ENCODE measurements at regions not wholly inside any gene's neighbourhood (a gene's known extent, or its start where the extent isn't known, plus 50 kb on each side); places are given as distances from the start of the nearest gene placed in this dataset.

GRCh38 chr16:88312732-88313131, 70.0 kb upstream of the ZNF469 start:
- Histone ChIP-seq H3K79me2 (ENCODE audit: control insufficient read depth in 1 of 2, insufficient read depth in 2 of 2, low read length in 2 of 2) (no peaks in the 10 kb centered on the region), H4K8ac (ENCODE audit: extremely low read depth, insufficient read depth, low read length) (no peak overlapping the region), H2BK5ac (ENCODE audit: low read depth, low read length) (no peak overlapping the region), H3K27me3 (replicated peaks in 1 of 4; ENCODE audit: control insufficient read depth in 3 of 4, extremely low read depth in 1 of 4, insufficient read depth in 3 of 4, low read length in 3 of 4) (no peaks in the 10 kb centered on the region; a peak in 1 of 7 replicates), H2AFZ (ENCODE audit: low read length) (no peak overlapping the region), H2BK12ac (ENCODE audit: low read depth, low read length) (no peak overlapping the region), H3K27ac (ENCODE audit: low read depth, low read length) (no peak overlapping the region), H2BK120ac (replicated peaks; ENCODE audit: low read depth, low read length) (no peak overlapping the region), H3K4me1 (replicated peaks in 1 of 4; ENCODE audit: control insufficient read depth in 3 of 4, insufficient read depth in 4 of 4, low read length in 3 of 4) (no peaks in the 10 kb centered on the region; a peak in 1 of 7 replicates), H2BK15ac (ENCODE audit: low read length) (no peak overlapping the region), H3K79me1 (ENCODE audit: low read depth, low read length) (no peaks in the 10 kb centered on the region), H4K20me1 (replicated peaks in 1 of 2; ENCODE audit: control insufficient read depth in 1 of 2, insufficient read depth in 2 of 2, low read length in 2 of 2) (no peaks in the 10 kb centered on the region), H3K14ac (ENCODE audit: insufficient read length) (no peak overlapping the region), H3K56ac (replicated peaks; ENCODE audit: insufficient read length, low read depth, low read length) (no peak overlapping the region), H3K4me2 (ENCODE audit: insufficient read depth in 1 of 2, low read depth in 2 of 2, low read length in 2 of 2) (no peak overlapping the region), H2AK5ac (ENCODE audit: low read depth, low read length) (no peak overlapping the region), H4K91ac (replicated peaks; ENCODE audit: insufficient read length, low read length) (no peak overlapping the region), H3K9ac (replicated peaks in 1 of 4; ENCODE audit: extremely low read depth in 1 of 4, low read depth in 3 of 4, low read length in 3 of 4) (no peak overlapping the region), H3K23ac (ENCODE audit: insufficient read length) (no peak overlapping the region), H4K5ac (ENCODE audit: insufficient read length, low read depth, low read length) (no peak overlapping the region), H3K4me3 (ENCODE audit: extremely low read depth in 1 of 4, insufficient read depth in 2 of 4, low read depth in 3 of 4, low read length in 4 of 4) (no peak overlapping the region), H3K9me3 (ENCODE audit: insufficient read depth in 2 of 2, low read depth in 1 of 2, low read length in 1 of 2) (peaks cover 0 to 10% of the 10 kb centered on the region in 2 experiments; a peak in 2 of 4 replicates), H3K23me2 (ENCODE audit: low read depth, low read length) (no peaks in the 10 kb centered on the region), H2BK20ac (ENCODE audit: low read length) (no peak overlapping the region), H3K18ac (ENCODE audit: extremely low read depth, low read length) (no peak overlapping the region), H3K36me3 (ENCODE audit: control insufficient read depth in 2 of 4, insufficient read depth in 4 of 4, low read length in 3 of 4) (no peaks in the 10 kb centered on the region), H3K4ac (replicated peaks; ENCODE audit: insufficient read length, low read depth, low read length) (no peak overlapping the region)
- no peak for FAIRE-seq
- ChIA-PET POLR2A (ENCODE audit: partially characterized antibody) (no interaction called here), CTCF (ENCODE audit: partially characterized antibody) (interaction anchor here (1.0 kb wide), 1 partner anchor 26 kb away, joined by 3 read pairs; no protein-coding TSS in a partner anchor)
- TF ChIP-seq SIRT6 (IDR thresholded peaks at IDR 0.05; ENCODE audit: low read length) (no peak), SRF (IDR thresholded peaks at IDR 0.05; ENCODE audit: low read depth, low read length) (no peak), CHD1 (IDR thresholded peaks at IDR 0.05; ENCODE audit: low read depth, low read length) (no peak), MAX (IDR thresholded peaks at IDR 0.05) (no peak)
- no peak for DNase-seq (ENCODE audit: low read depth in 1 of 2, low spot score in 2 of 2)
- 86% methylated on average over 10 of the region's 10 CpGs; no CpG with 5 or more reads in 1 of the 2 experiments for WGBS, 2 experiments (ENCODE audit: extremely low coverage in 1 of 2, insufficient coverage in 1 of 2, insufficient read length in 1 of 2, insufficient replicate concordance in 2 of 2, low coverage in 1 of 2, low lambda C conversion rate in 2 of 2, missing lambda C conversion rate in 1 of 2)

Data from H1 (cell line).